ENCODE measurements at regions not wholly inside any gene's neighbourhood (a gene's known extent, or its start where the extent isn't known, plus 50 kb on each side); places are given as distances from the start of the nearest gene placed in this dataset.
A peak's percentile ranks its signal among the peaks of the same experiment; 100 is the strongest.
"Not testable (repeated sequence)": the region's sequence is repeated elsewhere in the genome, so short reads cannot be mapped to it uniquely, and the experiment has no call there.

GRCh38 chr9:66794769-66795168, 105.8 kb upstream of the ZNF658 start:
- H3K36me3 ChIP-seq (ENCODE audit: control insufficient read depth, insufficient read depth, low read length); DNase-seq (ENCODE audit: low read depth); FAIRE-seq; H3K27me3 ChIP-seq (ENCODE audit: control insufficient read depth, insufficient read depth, low read length); H3K4me3 ChIP-seq (ENCODE audit: low read depth, low read length): not testable (repeated sequence)

DNA sequence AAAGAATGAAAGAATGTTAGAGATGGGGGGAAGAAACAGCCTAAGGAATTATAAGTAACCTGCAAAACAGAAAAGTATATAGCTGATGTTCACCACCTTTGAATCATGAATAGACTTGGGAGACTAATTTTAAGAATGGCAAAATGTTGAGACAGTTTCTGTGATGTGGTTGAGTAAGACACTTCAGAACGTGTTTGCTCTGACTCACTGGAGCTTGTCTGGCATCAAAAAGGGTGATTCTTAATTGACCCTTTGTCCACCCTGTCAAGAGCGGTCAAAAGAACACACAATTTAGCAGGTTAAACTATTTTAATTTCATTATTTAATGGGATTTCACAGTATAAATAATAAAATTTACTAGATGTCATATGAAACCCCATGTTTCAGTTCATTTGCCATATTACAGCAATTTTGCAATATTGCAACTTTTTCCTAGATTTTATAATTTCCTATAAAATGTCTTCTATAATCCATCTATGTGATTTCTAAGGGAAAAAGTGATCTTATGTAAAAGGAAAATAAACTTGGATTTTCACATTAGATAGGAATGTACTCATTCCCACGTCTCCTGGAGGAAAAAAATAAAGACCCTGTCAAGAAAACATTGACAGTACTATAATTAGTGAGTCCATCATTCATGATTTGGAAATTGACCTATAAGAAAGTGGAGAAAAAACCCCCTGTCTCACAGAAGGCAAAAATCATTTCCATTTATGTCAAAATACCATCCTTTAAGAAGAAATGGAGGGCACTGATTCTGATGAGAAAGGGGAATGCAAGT, 104.6 kb upstream of the ZNF658 start:
- H3K27me3 ChIP-seq (ENCODE audit: control insufficient read depth, insufficient read depth, low read length); H3K4me3 ChIP-seq (ENCODE audit: low read depth, low read length); FAIRE-seq; DNase-seq (ENCODE audit: low read depth); H3K36me3 ChIP-seq (ENCODE audit: control insufficient read depth, insufficient read depth, low read length): not testable (repeated sequence)

GRCh38 chr9:66797905-66798616, 102.5 kb upstream of the ZNF658 start:
- not testable (repeated sequence) for FAIRE-seq; H3K4me3 ChIP-seq (ENCODE audit: low read depth, low read length)
- DNase-seq (ENCODE audit: low read depth) = peak; percentile 12

DNA sequence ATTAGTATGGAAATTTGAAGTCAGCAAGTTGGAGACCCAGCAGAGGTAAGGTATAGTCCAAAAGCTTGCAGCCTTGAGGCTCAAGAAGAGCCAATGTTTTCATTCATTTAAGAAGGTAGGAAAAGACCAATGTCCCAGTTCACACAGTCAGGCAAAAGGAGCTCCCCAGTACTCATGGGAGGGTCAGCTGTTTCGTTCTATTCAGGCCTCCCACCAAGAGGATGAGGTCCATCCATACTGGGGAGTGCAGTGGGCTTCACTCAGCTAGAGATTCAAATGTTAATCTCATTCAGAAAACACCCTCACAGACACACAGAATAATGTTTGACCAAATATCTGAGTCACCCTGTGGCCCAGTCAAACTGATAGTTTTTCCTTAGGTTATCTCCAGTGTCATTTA, 96.9 kb upstream of the ZNF658 start:
- H3K36me3 ChIP-seq (ENCODE audit: control insufficient read depth, insufficient read depth, low read length) = not testable (repeated sequence)

More at GRCh38 chr9:66797905-66798616, 102.5 kb upstream of the ZNF658 start:
- H3K27me3 ChIP-seq (ENCODE audit: control insufficient read depth, insufficient read depth, low read length); H3K36me3 ChIP-seq (ENCODE audit: control insufficient read depth, insufficient read depth, low read length): not testable (repeated sequence)

DNA sequence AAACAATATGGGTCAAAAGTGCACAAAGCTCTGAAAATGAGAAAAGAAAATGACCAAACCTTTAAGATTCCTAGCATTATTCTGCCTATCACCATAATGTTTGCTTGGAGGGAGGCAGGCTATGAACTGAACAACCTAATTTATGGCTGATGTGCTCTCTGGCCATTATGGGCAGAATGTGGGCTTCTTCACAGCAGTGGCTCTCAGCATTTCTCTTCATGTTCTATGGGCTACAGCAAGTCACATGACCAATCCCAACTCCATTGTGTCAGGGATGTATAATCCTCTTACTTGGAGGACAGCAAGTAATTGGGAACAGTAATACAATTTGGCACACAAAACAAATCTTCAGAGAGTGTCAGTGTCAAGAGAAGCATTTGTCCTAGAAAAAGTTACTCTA, 90.3 kb upstream of the ZNF658 start:
- H3K27me3 ChIP-seq (ENCODE audit: control insufficient read depth, insufficient read depth, low read length); DNase-seq (ENCODE audit: low read depth); FAIRE-seq; H3K4me3 ChIP-seq (ENCODE audit: low read depth, low read length); H3K36me3 ChIP-seq (ENCODE audit: control insufficient read depth, insufficient read depth, low read length): not testable (repeated sequence)

More for the DNA sequence above, 96.9 kb upstream of the ZNF658 start:
- not testable (repeated sequence) for H3K27me3 ChIP-seq (ENCODE audit: control insufficient read depth, insufficient read depth, low read length); H3K4me3 ChIP-seq (ENCODE audit: low read depth, low read length); DNase-seq (ENCODE audit: low read depth); FAIRE-seq

GRCh38 chr9:66812367-66812766, 88.2 kb upstream of the ZNF658 start:
- DNase-seq (ENCODE audit: low read depth); H3K36me3 ChIP-seq (ENCODE audit: control insufficient read depth, insufficient read depth, low read length); FAIRE-seq; H3K4me3 ChIP-seq (ENCODE audit: low read depth, low read length); H3K27me3 ChIP-seq (ENCODE audit: control insufficient read depth, insufficient read depth, low read length): not testable (repeated sequence)

GRCh38 chr9:66812967-66813366, 87.6 kb upstream of the ZNF658 start:
- H3K4me3 ChIP-seq (ENCODE audit: low read depth, low read length); FAIRE-seq; H3K36me3 ChIP-seq (ENCODE audit: control insufficient read depth, insufficient read depth, low read length); H3K27me3 ChIP-seq (ENCODE audit: control insufficient read depth, insufficient read depth, low read length); DNase-seq (ENCODE audit: low read depth): not testable (repeated sequence)

DNA sequence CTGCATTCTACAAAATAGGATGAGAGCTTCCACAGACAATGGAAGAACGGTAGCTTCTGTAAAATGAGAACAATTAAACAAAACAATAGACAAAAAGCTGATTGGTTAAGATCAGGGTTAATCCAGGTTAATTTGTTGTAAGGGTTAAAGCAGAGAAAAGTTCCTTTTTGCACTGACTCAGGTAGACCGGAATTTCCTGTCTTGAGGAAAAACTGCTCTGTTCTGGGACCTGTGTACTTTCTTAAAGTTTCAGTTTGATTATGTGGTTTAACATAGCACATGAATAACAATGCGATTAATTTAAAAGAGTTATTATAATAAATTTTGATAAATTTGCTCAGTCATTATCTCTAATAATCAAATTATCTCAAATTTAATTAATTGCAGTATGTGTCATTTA, 86.5 kb upstream of the ZNF658 start:
- DNase-seq (ENCODE audit: low read depth); H3K27me3 ChIP-seq (ENCODE audit: control insufficient read depth, insufficient read depth, low read length); H3K36me3 ChIP-seq (ENCODE audit: control insufficient read depth, insufficient read depth, low read length); FAIRE-seq; H3K4me3 ChIP-seq (ENCODE audit: low read depth, low read length): not testable (repeated sequence)

GRCh38 chr9:66819510-66819909, 81.0 kb upstream of the ZNF658 start:
- not testable (repeated sequence) for H3K4me3 ChIP-seq (ENCODE audit: low read depth, low read length); H3K36me3 ChIP-seq (ENCODE audit: control insufficient read depth, insufficient read depth, low read length); H3K27me3 ChIP-seq (ENCODE audit: control insufficient read depth, insufficient read depth, low read length); FAIRE-seq
- peak; percentile 10 for DNase-seq (ENCODE audit: low read depth)

DNA sequence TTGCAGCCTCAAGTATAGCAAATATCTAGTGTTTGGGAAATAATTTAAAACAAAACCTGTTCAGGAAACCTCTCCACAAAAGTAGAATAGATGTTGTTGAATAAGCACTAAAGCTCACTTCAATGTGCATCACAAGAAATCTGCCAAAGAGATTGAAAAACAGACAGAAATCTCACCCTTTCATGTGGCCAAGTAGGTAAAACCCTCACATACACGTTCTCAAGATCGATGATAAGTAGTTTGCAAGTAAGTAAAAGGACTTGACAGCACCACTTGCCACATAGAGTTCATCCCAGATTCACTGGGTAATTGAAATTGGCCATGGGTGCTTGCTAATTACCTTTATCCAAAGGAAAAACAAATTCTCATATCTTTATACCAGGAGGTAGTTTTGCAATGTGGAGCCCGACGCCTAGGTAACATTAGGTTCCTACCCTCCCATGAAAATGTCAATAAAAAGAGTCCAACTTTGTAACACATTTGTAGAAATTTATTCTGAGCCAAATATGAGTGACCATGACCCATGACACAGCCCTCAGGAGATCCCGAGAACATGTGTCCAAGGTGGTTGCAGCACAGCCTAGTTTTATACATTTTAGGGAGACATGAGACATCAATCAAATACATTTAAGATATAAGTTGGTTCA, 80.4 kb upstream of the ZNF658 start:
- not testable (repeated sequence) for DNase-seq (ENCODE audit: low read depth); H3K4me3 ChIP-seq (ENCODE audit: low read depth, low read length); FAIRE-seq; H3K36me3 ChIP-seq (ENCODE audit: control insufficient read depth, insufficient read depth, low read length); H3K27me3 ChIP-seq (ENCODE audit: control insufficient read depth, insufficient read depth, low read length)

DNA sequence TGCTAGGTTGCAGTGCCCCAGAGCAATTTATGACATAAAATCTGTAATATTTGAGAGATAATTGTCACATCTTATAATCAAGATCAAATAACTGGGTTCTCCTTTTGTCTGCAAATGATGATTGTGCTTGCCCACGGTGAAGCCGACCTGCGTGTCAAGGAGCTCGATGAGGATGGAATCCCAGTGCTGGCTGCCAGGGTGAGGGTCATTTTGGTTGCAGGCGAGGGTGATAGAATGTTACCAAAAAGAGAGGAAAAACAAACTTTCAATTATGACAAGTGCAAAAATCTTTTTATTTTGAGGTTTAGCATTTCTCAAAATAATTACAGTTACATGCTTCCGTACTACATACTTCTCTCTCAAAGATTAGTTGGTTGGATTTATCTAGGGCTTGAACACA, 76.4 kb upstream of the ZNF658 start:
- not testable (repeated sequence) for H3K4me3 ChIP-seq (ENCODE audit: low read depth, low read length); H3K27me3 ChIP-seq (ENCODE audit: control insufficient read depth, insufficient read depth, low read length); FAIRE-seq; DNase-seq (ENCODE audit: low read depth); H3K36me3 ChIP-seq (ENCODE audit: control insufficient read depth, insufficient read depth, low read length)

DNA sequence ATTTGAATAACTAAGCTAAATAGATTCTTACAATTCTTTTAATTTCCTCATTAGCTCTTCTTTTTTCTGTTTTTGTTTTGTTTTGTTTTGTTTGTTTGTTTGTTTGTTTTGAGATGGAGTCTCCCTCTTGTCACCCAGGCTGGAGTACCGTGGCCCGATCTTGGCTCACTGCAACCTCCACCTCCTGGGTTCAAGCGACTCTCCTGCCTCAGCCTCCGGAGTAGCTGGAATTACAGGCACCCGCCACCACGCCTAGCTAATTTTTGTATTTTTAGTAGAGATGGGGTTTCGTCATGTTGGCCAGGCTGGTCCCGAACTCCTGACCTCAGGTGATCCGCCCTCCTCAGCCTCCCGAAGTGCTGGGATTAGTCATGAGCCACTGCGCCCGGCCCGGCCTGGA, 70.7 kb upstream of the ZNF658 start:
- not testable (repeated sequence) for H3K36me3 ChIP-seq (ENCODE audit: control insufficient read depth, insufficient read depth, low read length); H3K27me3 ChIP-seq (ENCODE audit: control insufficient read depth, insufficient read depth, low read length); FAIRE-seq; H3K4me3 ChIP-seq (ENCODE audit: low read depth, low read length); DNase-seq (ENCODE audit: low read depth)

GRCh38 chr9:66830777-66831497, 69.6 kb upstream of the ZNF658 start:
- DNase-seq (ENCODE audit: low read depth); FAIRE-seq; H3K4me3 ChIP-seq (ENCODE audit: low read depth, low read length); H3K27me3 ChIP-seq (ENCODE audit: control insufficient read depth, insufficient read depth, low read length); H3K36me3 ChIP-seq (ENCODE audit: control insufficient read depth, insufficient read depth, low read length): not testable (repeated sequence)

GRCh38 chr9:66832222-66832621, 68.3 kb upstream of the ZNF658 start:
- H3K4me3 ChIP-seq (ENCODE audit: low read depth, low read length) = not testable (repeated sequence)

More at GRCh38 chr9:66832222-66832621, 68.3 kb upstream of the ZNF658 start:
- FAIRE-seq; H3K36me3 ChIP-seq (ENCODE audit: control insufficient read depth, insufficient read depth, low read length); H3K27me3 ChIP-seq (ENCODE audit: control insufficient read depth, insufficient read depth, low read length); DNase-seq (ENCODE audit: low read depth): not testable (repeated sequence)
